SU-DHL-6 (cell line): ENCODE measurements at regions not wholly inside any gene's neighbourhood (a gene's known extent, or its start where the extent isn't known, plus 50 kb on each side); places are given as distances from the start of the nearest gene placed in this dataset.

ENCODE experiments used
- CTCF ChIP-seq: fragments of 200-600 bp; sonication (generic); IDR thresholded peaks from one replicate; pipeline ENCODE4 v1.5.1; 2017; ENCODE audit warnings: antibody characterized with exemption, mild to moderate bottlenecking, low read length, moderate library complexity; ENCODE audit not compliant: insufficient read depth, poor library complexity, severe bottlenecking
- EZH2phosphoT487 ChIP-seq: fragments of 200-600 bp; sonication (generic), shearing (Covaris generic); conservative IDR thresholded peaks from 2 replicates; pipeline ENCODE4 v1.6.1; 2018; ENCODE audit warnings: mild to moderate bottlenecking, antibody characterized with exemption, low read length, moderate library complexity, mixed read lengths

- TF ChIP-seq EZH2phosphoT487 (no peak), CTCF (no peak)
Observed at GRCh38 chr2:133976659-133977058, 277.2 kb upstream of the MGAT5 start.
